Thymus (tissue), 11 donors: ENCODE measurements at regions not wholly inside any gene's neighbourhood (a gene's known extent, or its start where the extent isn't known, plus 50 kb on each side); places are given as distances from the start of the nearest gene placed in this dataset.

Experiments used
- DNase-seq, 9 donors: peaks; one replicate each; pipeline ENCODE4 v3.0.0-alpha.2; 2013; ENCODE audit warnings: low spot score in 9 of 9, low read depth in 6 of 9, missing footprints in 1 of 9
- H3K27ac ChIP-seq, 2 donors: one replicate each; pipeline ENCODE4 v1.5.1; 2013; ENCODE audit warnings: control low read depth in 1 of 2, low read depth in 1 of 2, low read length in 1 of 2, mild to moderate bottlenecking in 1 of 2, moderate library complexity in 1 of 2
- H3K27me3 ChIP-seq, 2 donors: one replicate each; pipeline ENCODE4 v1.5.1; 2013; ENCODE audit warnings: low read length in 1 of 2; ENCODE audit not compliant: control insufficient read depth in 2 of 2, insufficient read depth in 1 of 2
- H3K36me3 ChIP-seq, 2 donors: one replicate each; pipeline ENCODE4 v1.5.1; 2013; ENCODE audit warnings: low read length in 1 of 2, mild to moderate bottlenecking in 1 of 2, moderate library complexity in 1 of 2; ENCODE audit not compliant: control insufficient read depth in 2 of 2, insufficient read depth in 2 of 2
- H3K4me1 ChIP-seq, 2 donors: one replicate each; pipeline ENCODE4 v1.5.1; 2013; ENCODE audit warnings: low read length in 2 of 2; ENCODE audit not compliant: control insufficient read depth in 2 of 2, insufficient read depth in 2 of 2
- H3K4me3 ChIP-seq, 2 donors: one replicate each; pipeline ENCODE4 v1.5.1; 2013; ENCODE audit warnings: low read length in 2 of 2, control low read depth in 1 of 2, mild to moderate bottlenecking in 1 of 2
- H3K9me3 ChIP-seq, 2 donors: one replicate each; pipeline ENCODE4 v1.5.1; 2013; ENCODE audit warnings: low read length in 1 of 2, mild to moderate bottlenecking in 1 of 2; ENCODE audit not compliant: control insufficient read depth in 2 of 2, insufficient read depth in 1 of 2
- WGBS: extraction: QIAGEN DNeasy Blood & Tissue Kit; methylation state at CpG from one replicate; pipeline ENCODE4 v1.1.7; 2013; 5-methylcytosine and 5-hydroxymethylcytosine counted together
- donor health status: healthy.

GRCh38 chr4:123585111-123585510 lies 188.5 kb downstream of the SPRY1 start:
- over 99% methylated on average over 2 of the region's 2 CpGs for WGBS
- peaks cover 0 to 8% of the 10 kb centered on the region in 2 donors for H3K9me3 ChIP-seq
- H3K27me3 ChIP-seq, result no peaks in the 10 kb centered on the region
- H3K4me1 ChIP-seq, result no peaks in the 10 kb centered on the region
- no peaks in the 10 kb centered on the region for H3K36me3 ChIP-seq
- no peak overlapping the region for H3K27ac ChIP-seq
- DNase-seq, result no peak
- no peak overlapping the region for H3K4me3 ChIP-seq

DNA sequence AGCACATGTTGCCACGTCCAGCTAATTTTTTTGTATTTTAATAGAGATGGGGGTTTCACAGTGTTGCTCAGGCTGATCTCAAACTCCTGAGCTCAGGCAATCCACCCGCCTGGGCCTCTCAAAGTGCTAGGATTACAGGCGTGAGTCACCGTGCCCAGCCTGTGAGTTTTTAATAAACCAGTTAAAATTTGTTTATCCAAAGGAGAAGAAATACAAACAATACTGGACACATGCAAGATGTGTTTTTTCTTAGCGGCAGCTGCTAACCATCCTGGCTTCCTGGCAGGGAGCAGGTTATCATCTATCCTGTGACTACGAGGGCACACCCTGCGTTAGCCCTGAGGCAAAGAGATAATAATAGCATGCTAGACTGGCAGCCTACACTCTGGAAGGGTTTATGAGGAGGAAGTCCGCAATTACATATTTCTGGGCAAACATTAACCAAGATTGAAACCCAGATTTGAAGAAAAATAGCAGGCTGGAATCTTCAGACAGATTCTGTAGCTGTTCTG lies 191.4 kb downstream of the SPRY1 start:
- H3K27me3 ChIP-seq, result no peaks in the 10 kb centered on the region
- no peak for DNase-seq
- H3K9me3 ChIP-seq, result no peaks in the 10 kb centered on the region
- WGBS, result 88% methylated on average over 8 of the region's 8 CpGs
- no peak overlapping the region for H3K27ac ChIP-seq
- H3K4me1 ChIP-seq, result no peaks in the 10 kb centered on the region
- no peaks in the 10 kb centered on the region for H3K36me3 ChIP-seq
- H3K4me3 ChIP-seq, result no peak overlapping the region

DNA sequence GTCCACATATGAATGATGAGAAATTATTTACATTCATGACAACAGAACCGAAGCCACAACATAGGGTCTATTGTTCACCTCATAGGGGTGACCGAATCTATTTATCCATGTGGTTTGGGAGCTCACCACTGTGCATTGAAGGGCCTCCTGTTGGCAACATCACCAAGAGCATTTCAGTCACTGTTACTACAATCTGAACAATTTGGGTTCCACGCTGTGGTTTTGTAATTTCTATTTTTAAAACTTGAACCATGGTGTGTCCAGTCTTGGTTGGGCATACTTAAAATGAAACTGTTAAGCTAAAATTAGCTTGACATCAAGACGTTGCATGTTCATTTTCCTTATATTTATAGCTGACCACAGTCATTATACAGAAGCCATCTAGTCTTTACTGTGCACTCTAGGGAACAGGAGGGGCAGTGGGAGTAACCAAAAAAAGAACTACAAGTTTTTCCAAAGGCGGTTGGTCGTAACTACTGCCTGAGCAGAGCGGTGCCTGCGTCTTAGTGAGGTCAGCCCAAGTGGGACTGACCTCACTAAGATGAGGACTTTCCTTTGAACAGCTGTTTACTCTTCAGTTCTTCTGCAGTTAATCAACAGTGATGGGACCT lies 192.1 kb downstream of the SPRY1 start:
- DNase-seq, result no peak
- Histone ChIP-seq H3K27me3 (no peaks in the 10 kb centered on the region), H3K36me3 (no peaks in the 10 kb centered on the region), H3K4me1 (no peaks in the 10 kb centered on the region), H3K27ac (no peak overlapping the region), H3K9me3 (no peaks in the 10 kb centered on the region), H3K4me3 (no peak overlapping the region)
- WGBS, result 83% methylated on average over 8 of the region's 8 CpGs

DNA sequence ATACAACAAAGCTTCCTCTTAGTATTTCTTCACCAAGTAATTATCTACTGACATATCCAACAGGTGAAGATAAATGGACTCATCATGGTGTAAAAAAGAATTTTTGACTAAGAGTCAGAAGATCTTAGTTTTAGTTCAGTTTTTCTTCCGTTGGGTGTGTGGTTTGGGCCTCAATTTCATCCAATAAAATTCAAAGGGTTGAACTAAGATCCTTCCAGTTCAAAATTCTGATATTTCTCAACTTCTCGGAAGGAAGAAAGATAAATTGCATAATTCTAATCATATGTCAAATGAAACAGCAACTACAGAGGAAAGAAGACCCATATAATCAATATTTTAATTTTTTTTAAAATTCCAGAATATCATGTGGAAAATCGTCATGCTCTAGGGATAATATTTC lies 192.7 kb downstream of the SPRY1 start:
- Histone ChIP-seq H3K4me1 (no peaks in the 10 kb centered on the region), H3K27me3 (no peaks in the 10 kb centered on the region), H3K27ac (no peak overlapping the region), H3K9me3 (no peaks in the 10 kb centered on the region), H3K4me3 (no peak overlapping the region), H3K36me3 (no peaks in the 10 kb centered on the region)
- 94% methylated on average over 3 of the region's 3 CpGs for WGBS
- no peak for DNase-seq

GRCh38 chr4:123591875-123592274 lies 195.3 kb downstream of the SPRY1 start:
- no peak overlapping the region for H3K4me3 ChIP-seq
- H3K27ac ChIP-seq, result no peak overlapping the region
- H3K27me3 ChIP-seq, result no peaks in the 10 kb centered on the region
- over 99% methylated on average over 2 of the region's 2 CpGs for WGBS
- DNase-seq, result no peak
- no peaks in the 10 kb centered on the region for H3K9me3 ChIP-seq
- no peaks in the 10 kb centered on the region for H3K4me1 ChIP-seq
- H3K36me3 ChIP-seq, result no peaks in the 10 kb centered on the region

DNA sequence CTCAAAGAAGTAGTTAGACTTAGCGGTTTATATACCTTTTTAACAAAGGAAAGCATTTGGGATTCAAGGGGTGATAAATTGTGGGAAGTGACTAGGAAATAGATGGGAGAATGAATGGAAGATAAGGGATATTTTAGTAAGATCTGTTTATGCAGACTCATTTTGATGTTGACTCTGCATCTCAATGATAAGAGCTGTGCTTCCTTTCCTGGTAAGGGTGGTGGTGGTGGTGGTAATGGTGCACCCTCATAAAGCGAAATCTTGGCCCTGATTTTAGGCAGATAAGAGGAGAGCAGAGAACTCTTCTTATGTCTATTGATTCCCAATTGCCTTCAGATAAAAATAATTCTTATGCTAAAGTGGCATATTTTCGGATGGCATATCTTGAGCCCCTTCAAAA lies 197.1 kb downstream of the SPRY1 start:
- H3K27ac ChIP-seq, result no peak overlapping the region
- H3K4me3 ChIP-seq, result no peak overlapping the region
- DNase-seq, result no peak
- WGBS, result 57% methylated on average over 3 of the region's 3 CpGs
- H3K36me3 ChIP-seq, result no peaks in the 10 kb centered on the region
- no peaks in the 10 kb centered on the region for H3K9me3 ChIP-seq
- H3K4me1 ChIP-seq, result no peaks in the 10 kb centered on the region
- H3K27me3 ChIP-seq, result no peaks in the 10 kb centered on the region

DNA sequence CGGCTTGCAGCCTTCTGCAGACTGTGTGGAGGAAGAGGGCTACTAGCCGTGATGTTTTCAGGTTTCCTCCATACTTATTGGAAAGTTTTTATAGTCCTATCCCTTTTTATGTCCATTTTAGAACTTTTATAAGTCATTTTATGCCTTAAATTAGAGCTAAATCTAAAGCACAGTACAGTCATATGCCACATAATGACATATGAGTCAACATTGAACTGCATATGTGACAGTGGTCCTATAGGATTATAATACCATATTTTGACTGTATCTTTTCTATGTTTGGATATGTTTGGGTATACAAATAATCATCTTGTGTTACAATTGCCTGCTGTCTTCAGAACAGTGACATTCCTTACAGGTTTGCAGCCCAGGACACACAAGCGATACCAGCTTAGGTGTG lies 200.2 kb downstream of the SPRY1 start:
- no peaks in the 10 kb centered on the region for H3K36me3 ChIP-seq
- H3K27ac ChIP-seq, result no peak overlapping the region
- peaks cover 7 to 15% of the 10 kb centered on the region in 2 donors for H3K4me1 ChIP-seq
- no peaks in the 10 kb centered on the region for H3K27me3 ChIP-seq
- H3K9me3 ChIP-seq, result no peaks in the 10 kb centered on the region
- no peak overlapping the region for H3K4me3 ChIP-seq
- WGBS, result 97% methylated on average over 3 of the region's 3 CpGs
- no peak for DNase-seq

- no peaks in the 10 kb centered on the region for H3K36me3 ChIP-seq
- peaks cover 7 to 15% of the 10 kb centered on the region in 2 donors for H3K4me1 ChIP-seq
- no peaks in the 10 kb centered on the region for H3K9me3 ChIP-seq
- H3K4me3 ChIP-seq, result no peak overlapping the region
- H3K27ac ChIP-seq, result no peak overlapping the region
- H3K27me3 ChIP-seq, result no peaks in the 10 kb centered on the region
- WGBS, result 77% methylated on average over 1 of the region's 1 CpG
- DNase-seq, result no peak
Observed at GRCh38 chr4:123597586-123597985, 201.0 kb downstream of the SPRY1 start.

DNA sequence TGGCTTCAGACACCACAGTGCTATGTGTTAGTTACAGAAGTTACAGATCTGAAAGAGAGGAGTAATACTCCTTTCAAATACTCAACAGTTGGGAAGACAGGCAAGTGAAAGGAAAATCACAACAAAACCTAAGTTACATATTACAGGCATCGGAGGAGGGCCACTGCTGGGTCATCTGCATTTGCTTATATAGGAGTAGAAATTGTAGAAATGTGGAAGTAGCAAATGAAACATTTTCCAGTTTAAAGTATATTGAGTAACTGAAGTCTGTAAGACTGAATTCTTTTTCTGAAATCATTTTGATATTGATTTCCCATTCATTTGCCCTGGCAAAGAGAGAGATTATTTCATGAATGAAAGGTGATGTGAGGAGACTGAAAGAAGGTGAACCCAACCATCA lies 201.7 kb downstream of the SPRY1 start:
- WGBS, result 99% methylated on average over 1 of the region's 1 CpG
- Histone ChIP-seq H3K4me3 (no peak overlapping the region), H3K27me3 (no peaks in the 10 kb centered on the region), H3K9me3 (no peaks in the 10 kb centered on the region), H3K36me3 (no peaks in the 10 kb centered on the region), H3K4me1 (peaks cover 7 to 19% of the 10 kb centered on the region in 2 donors), H3K27ac (no peak overlapping the region)
- DNase-seq, result no peak
